ENCODE measurements at regions not wholly inside any gene's neighbourhood (a gene's known extent, or its start where the extent isn't known, plus 50 kb on each side); places are given as distances from the start of the nearest gene placed in this dataset.

GRCh38 chr10:9379183-9379582, 1324.7 kb downstream of the GATA3 start:
- CTCF ChIA-PET = no interaction called here

GRCh38 chr10:9381733-9382532, 1327.4 kb downstream of the GATA3 start:
- no peak for TF ChIP-seq CTCF (IDR thresholded peaks at IDR 0.05; ENCODE audit: low read depth, low read length)
- CTCF ChIA-PET = no interaction called here

More at GRCh38 chr10:9379183-9379582, 1324.7 kb downstream of the GATA3 start:
- Histone ChIP-seq H3K27ac (ENCODE audit: low read depth, low read length) (no peak overlapping the region), H3K9me3 (ENCODE audit: control insufficient read depth, insufficient read depth, low read length) (no peaks in the 10 kb centered on the region; the same call in 1 of the 2 replicates), H3K27me3 (ENCODE audit: control insufficient read depth, insufficient read depth, low read length) (no peaks in the 10 kb centered on the region), H3K4me3 (ENCODE audit: low read depth, low read length) (no peak overlapping the region)
- no peak for DNase-seq (ENCODE audit: low read depth, low spot score)
- POLR2A ChIA-PET = no interaction called here
- no peak for TF ChIP-seq CTCF (IDR thresholded peaks at IDR 0.05; ENCODE audit: low read depth, low read length)

GRCh38 chr10:9382533-9382866, 1328.0 kb downstream of the GATA3 start:
- Histone ChIP-seq H3K4me3 (ENCODE audit: low read depth, low read length) (no peak overlapping the region), H3K27me3 (ENCODE audit: control insufficient read depth, insufficient read depth, low read length) (no peaks in the 10 kb centered on the region), H3K27ac (ENCODE audit: low read depth, low read length) (no peak overlapping the region), H3K9me3 (ENCODE audit: control insufficient read depth, insufficient read depth, low read length) (no peaks in the 10 kb centered on the region; the same call in 1 of the 2 replicates)
- no peak for DNase-seq (ENCODE audit: low read depth, low spot score)
- POLR2A ChIA-PET = no interaction called here
- CTCF ChIA-PET = no interaction called here
- no peak for TF ChIP-seq CTCF (IDR thresholded peaks at IDR 0.05; ENCODE audit: low read depth, low read length)

More at GRCh38 chr10:9381733-9382532, 1327.4 kb downstream of the GATA3 start:
- Histone ChIP-seq H3K27me3 (ENCODE audit: control insufficient read depth, insufficient read depth, low read length) (no peaks in the 10 kb centered on the region), H3K27ac (ENCODE audit: low read depth, low read length) (no peak overlapping the region), H3K9me3 (ENCODE audit: control insufficient read depth, insufficient read depth, low read length) (no peaks in the 10 kb centered on the region; the same call in 1 of the 2 replicates), H3K4me3 (ENCODE audit: low read depth, low read length) (no peak overlapping the region)
- POLR2A ChIA-PET = no interaction called here
- no peak for DNase-seq (ENCODE audit: low read depth, low spot score)

GRCh38 chr10:9390516-9390915, 1336.0 kb downstream of the GATA3 start:
- ChIA-PET POLR2A (no interaction called here), CTCF (no interaction called here)

More at GRCh38 chr10:9390516-9390915, 1336.0 kb downstream of the GATA3 start:
- Histone ChIP-seq H3K27me3 (ENCODE audit: control insufficient read depth, insufficient read depth, low read length) (no peaks in the 10 kb centered on the region), H3K9me3 (ENCODE audit: control insufficient read depth, insufficient read depth, low read length) (no peaks in the 10 kb centered on the region), H3K4me3 (ENCODE audit: low read depth, low read length) (no peak overlapping the region), H3K27ac (ENCODE audit: low read depth, low read length) (no peak overlapping the region)
- DNase-seq (ENCODE audit: low read depth, low spot score) = no peak
- no peak for TF ChIP-seq CTCF (IDR thresholded peaks at IDR 0.05; ENCODE audit: low read depth, low read length)

Measured in AG04450 (cell line).